CD14-positive monocyte (primary cell): ENCODE measurements at regions not wholly inside any gene's neighbourhood (a gene's known extent, or its start where the extent isn't known, plus 50 kb on each side); places are given as distances from the start of the nearest gene placed in this dataset.

Source experiments
- DNase-seq, 3 donors: peaks; one replicate each; pipeline ENCODE4 v3.0.0-alpha.2; 2011 to 2022
- H2AFZ ChIP-seq: 2 replicates; pipeline ENCODE4 v1.6.0; 2012; ENCODE audit warnings: mild to moderate bottlenecking, low read depth, low read length, inconsistent platforms; ENCODE audit not compliant: insufficient read depth, poor library complexity, severe bottlenecking
- H3K27ac ChIP-seq, 2 donors: 1 replicate in 1 of 2; 2 replicates in 1 of 2; pipeline ENCODE4 v1.5.1; 2012 to 2013; ENCODE audit warnings: low read length in 2 of 2, control low read depth in 1 of 2, inconsistent platforms in 1 of 2, low read depth in 1 of 2, mild to moderate bottlenecking in 1 of 2
- H3K27me3 ChIP-seq, 2 donors: one replicate each; pipeline versions ENCODE4 v1.6.0 to v1.6.1; 2011 to 2013; ENCODE audit warnings: low read length in 2 of 2; ENCODE audit not compliant: control insufficient read depth in 2 of 2, insufficient read depth in 2 of 2
- H3K36me3 ChIP-seq, 2 donors: replicated peaks in 1 of 2; 1 replicate in 1 of 2; 2 replicates in 1 of 2; pipeline versions ENCODE4 v1.5.1 to v1.6.1; 2012 to 2013; ENCODE audit warnings: low read length in 2 of 2, control low read depth in 1 of 2, inconsistent platforms in 1 of 2, mild to moderate bottlenecking in 1 of 2; ENCODE audit not compliant: insufficient read depth in 2 of 2, control insufficient read depth in 1 of 2
- H3K4me1 ChIP-seq, 2 donors: 1 replicate in 1 of 2; 2 replicates in 1 of 2; pipeline versions ENCODE4 v1.5.1 to v1.6.1; 2012 to 2013; ENCODE audit warnings: low read length in 2 of 2, control low read depth in 1 of 2, inconsistent platforms in 1 of 2, mild to moderate bottlenecking in 1 of 2, moderate library complexity in 1 of 2; ENCODE audit not compliant: insufficient read depth in 2 of 2, control insufficient read depth in 1 of 2
- H3K4me2 ChIP-seq: replicated peaks from 2 replicates; pipeline ENCODE3; 2012; ENCODE audit warnings: low read length, moderate library complexity, mild to moderate bottlenecking; ENCODE audit not compliant: poor library complexity, severe bottlenecking; ENCODE audit errors: extremely low read depth
- H3K4me3 ChIP-seq, 3 experiments: fragments of 200-600 bp in 1 of 3; sonication (generic) in 1 of 3; replicated peaks in 1 of 3; 1 replicate in 2 of 3; 2 replicates in 1 of 3; pipeline ENCODE4 v1.5.1; 2011 to 2013; ENCODE audit warnings: low read length in 3 of 3, mild to moderate bottlenecking in 3 of 3, control low read depth in 2 of 3, low read depth in 2 of 3, inconsistent platforms in 1 of 3, moderate library complexity in 1 of 3
- H3K79me2 ChIP-seq: 2 replicates; pipeline ENCODE4 v1.6.0; 2012; ENCODE audit warnings: mild to moderate bottlenecking, control low read depth, inconsistent platforms, low read length, moderate library complexity; ENCODE audit not compliant: insufficient read depth
- H3K9ac ChIP-seq: 2 replicates; pipeline ENCODE4 v1.6.0; 2017; ENCODE audit warnings: low read length, mild to moderate bottlenecking; ENCODE audit not compliant: insufficient read depth, poor library complexity, severe bottlenecking
- H3K9me3 ChIP-seq, 2 donors: replicated peaks in 1 of 2; 1 replicate in 1 of 2; 2 replicates in 1 of 2; pipeline versions ENCODE4 v1.5.1 to v1.6.1; 2012 to 2013; ENCODE audit warnings: low read length in 2 of 2, control low read depth in 1 of 2; ENCODE audit not compliant: control insufficient read depth in 1 of 2, insufficient read depth in 1 of 2
- H4K20me1 ChIP-seq: 2 replicates; pipeline ENCODE4 v1.6.0; 2012; ENCODE audit warnings: mild to moderate bottlenecking, low read length, control low read depth, moderate library complexity; ENCODE audit not compliant: insufficient read depth
- H3K27ac Mint-ChIP-seq, 7 donors: one replicate each; pipeline ENCODE4 v1.8.0; 2020; ENCODE audit warnings: mild to moderate bottlenecking in 7 of 7, mixed read lengths in 7 of 7, moderate library complexity in 6 of 7, inconsistent platforms in 2 of 7
- H3K27me3 Mint-ChIP-seq, 3 donors: one replicate each; pipeline ENCODE4 v1.8.0; 2021 to 2022; ENCODE audit warnings: low read depth in 3 of 3, mild to moderate bottlenecking in 3 of 3, mixed read lengths in 3 of 3, moderate library complexity in 3 of 3, inconsistent platforms in 1 of 3
- H3K36me3 Mint-ChIP-seq, 2 donors: one replicate each; pipeline ENCODE4 v1.8.0; 2020; ENCODE audit warnings: mixed read lengths in 2 of 2, inconsistent platforms in 1 of 2, mild to moderate bottlenecking in 1 of 2
- H3K4me1 Mint-ChIP-seq: one replicate; pipeline ENCODE4 v1.8.0; 2020; ENCODE audit warnings: mild to moderate bottlenecking, mixed read lengths
- H3K4me3 Mint-ChIP-seq, 2 donors: one replicate each; pipeline ENCODE4 v1.8.0; 2020; ENCODE audit warnings: mild to moderate bottlenecking in 2 of 2, mixed read lengths in 2 of 2, moderate library complexity in 1 of 2
- H3K9me3 Mint-ChIP-seq, 7 donors: one replicate each; pipeline ENCODE4 v1.8.0; 2020 to 2022; ENCODE audit warnings: mixed read lengths in 7 of 7, mild to moderate bottlenecking in 6 of 7, moderate library complexity in 6 of 7, inconsistent platforms in 2 of 7
- CTCF ChIP-seq: fragments of 200-600 bp; IDR thresholded peaks from one replicate; pipeline ENCODE4 v1.8.0; 2022; ENCODE audit warnings: antibody characterized with exemption, mild to moderate bottlenecking
- WGBS: methylation state at CpG from one replicate; pipeline ENCODE4 v1.1.5; 2013; ENCODE audit warnings: missing lambda C conversion rate; ENCODE audit not compliant: insufficient coverage; 5-methylcytosine and 5-hydroxymethylcytosine counted together
- intact Hi-C, 2 donors: fragments of 100-400 bp; cut with micrococcal nuclease; formaldehyde crosslinking; loops; one replicate each; pipeline versions ENCODE4 v1.15.0 to v1.15.1; 2023

- H3K4me1 Mint-ChIP-seq: no peaks in the 10 kb centered on the region
- Histone ChIP-seq H3K4me3 (no peak overlapping the region), H3K27me3 (no peaks in the 10 kb centered on the region), H3K27ac (no peak overlapping the region), H3K9me3 (no peaks in the 10 kb centered on the region), H4K20me1 (no peaks in the 10 kb centered on the region), H3K9ac (no peak overlapping the region), H3K4me1 (no peaks in the 10 kb centered on the region), H3K79me2 (no peaks in the 10 kb centered on the region), H3K4me2 (no peak overlapping the region), H2AFZ (no peak overlapping the region), H3K36me3 (no peaks in the 10 kb centered on the region)
- DNase-seq: no peak
- intact Hi-C loops: no loop called here
- H3K4me3 Mint-ChIP-seq: no peak overlapping the region
- H3K36me3 Mint-ChIP-seq: no peaks in the 10 kb centered on the region
- no peak for TF ChIP-seq CTCF
- WGBS: no CpG with 5 or more reads among the region's 1 CpG
- H3K27ac Mint-ChIP-seq: no peak overlapping the region
- peaks cover 0 to 1% (median 0%) of the 10 kb centered on the region in 3 donors for H3K27me3 Mint-ChIP-seq
- no peaks in the 10 kb centered on the region for H3K9me3 Mint-ChIP-seq
These were observed 484.2 kb downstream of the ANKRD7 start for GRCh38 chr7:118708741-118709140.

DNA sequence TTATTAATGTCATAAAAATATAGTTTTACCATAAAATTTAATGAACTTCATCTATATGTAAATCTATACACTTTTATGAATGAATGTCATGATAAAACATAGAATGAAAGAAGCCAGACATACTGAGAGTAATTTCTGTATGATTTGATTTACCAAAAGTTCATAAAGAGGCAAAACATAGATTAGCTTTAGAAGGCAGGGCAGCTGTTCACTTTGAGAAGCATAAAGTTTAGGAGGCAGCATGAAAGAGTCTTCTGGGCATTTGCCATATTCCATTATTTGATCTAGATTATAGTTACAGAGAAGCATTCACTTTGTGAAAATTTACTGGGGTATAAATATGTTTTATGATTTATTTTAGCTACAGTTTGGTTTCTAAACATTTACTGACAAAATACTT is 487.2 kb downstream of the ANKRD7 start:
- no peaks in the 10 kb centered on the region for H3K4me1 ChIP-seq
- no peaks in the 10 kb centered on the region for H3K4me1 Mint-ChIP-seq
- H3K27me3 Mint-ChIP-seq: peaks cover 0 to 1% (median 0%) of the 10 kb centered on the region in 3 donors
- H3K27ac Mint-ChIP-seq: no peak overlapping the region
- no peak overlapping the region for H2AFZ ChIP-seq
- TF ChIP-seq CTCF: no peak
- no peaks in the 10 kb centered on the region for H3K9me3 ChIP-seq
- no peaks in the 10 kb centered on the region for H3K36me3 ChIP-seq
- no peak overlapping the region for H3K9ac ChIP-seq
- no peak overlapping the region for H3K4me3 ChIP-seq
- no peaks in the 10 kb centered on the region for H3K79me2 ChIP-seq
- intact Hi-C loops: no loop called here
- no peak overlapping the region for H3K27ac ChIP-seq
- H3K4me2 ChIP-seq: no peak overlapping the region
- DNase-seq: no peak
- no peak overlapping the region for H3K4me3 Mint-ChIP-seq
- H3K36me3 Mint-ChIP-seq: no peaks in the 10 kb centered on the region
- no peaks in the 10 kb centered on the region for H3K27me3 ChIP-seq
- H3K9me3 Mint-ChIP-seq: peaks cover 0 to 3% (median 0%) of the 10 kb centered on the region in 7 donors
- no peaks in the 10 kb centered on the region for H4K20me1 ChIP-seq
